Activated CD4-positive, alpha-beta memory T cell treated with anti-CD3 and anti-CD28 coated beads for 36 hours (primary cell): ENCODE measurements at regions not wholly inside any gene's neighbourhood (a gene's known extent, or its start where the extent isn't known, plus 50 kb on each side); places are given as distances from the start of the nearest gene placed in this dataset.

Source experiments
- CTCF ChIA-PET: fragments of 350-600 bp; sonication (Branson Sonifier 250); formaldehyde crosslinking; loops from one replicate; lab custom pipeline; 2021; ENCODE audit warnings: antibody characterized with exemption, inconsistent platforms; lab: Charles Lee
- POLR2A ChIA-PET: fragments of 350-600 bp; sonication (Branson Sonifier 250); formaldehyde crosslinking; loops from one replicate; lab custom pipeline; 2021; ENCODE audit warnings: antibody characterized with exemption; lab: Charles Lee
- DNase-seq: peaks from one replicate; pipeline ENCODE4 v3.0.0-alpha.2; 2020
- H3K27ac Mint-ChIP-seq: one replicate; pipeline ENCODE4 v1.8.0; 2021; ENCODE audit warnings: mixed read lengths
- H3K27me3 Mint-ChIP-seq: one replicate; pipeline ENCODE4 v1.8.0; 2021; ENCODE audit warnings: mixed read lengths
- H3K36me3 Mint-ChIP-seq: one replicate; pipeline ENCODE4 v1.8.0; 2021; ENCODE audit warnings: mixed read lengths
- H3K4me1 Mint-ChIP-seq: one replicate; pipeline ENCODE4 v1.8.0; 2021; ENCODE audit warnings: low read depth, mixed read lengths
- H3K4me3 Mint-ChIP-seq: one replicate; pipeline ENCODE4 v1.8.0; 2021; ENCODE audit warnings: mild to moderate bottlenecking, mixed read lengths
- H3K9me3 Mint-ChIP-seq: one replicate; pipeline ENCODE4 v1.8.0; 2021; ENCODE audit warnings: mixed read lengths
- intact Hi-C: fragments of 100-400 bp; cut with micrococcal nuclease; formaldehyde crosslinking; loops from one replicate; pipeline ENCODE4 v1.15.1; 2023

- Mint-ChIP-seq H3K4me1 (peaks cover 46% of the 10 kb centered on the region), H3K4me3 (peak overlapping the region; percentile 36)
- CTCF ChIA-PET, result interaction anchor here (1.1 to 4.7 kb wide), 2 partner anchors 93 to 96 kb away, joined by 3 to 18 read pairs; no protein-coding TSS in a partner anchor
These were observed 335.7 kb downstream of the CHRM3 start for GRCh38 chr1:239722035-239722434.

GRCh38 chr1:239723776-239724367 is 337.5 kb downstream of the CHRM3 start:
- Mint-ChIP-seq H3K27ac (no peak overlapping the region), H3K4me3 (no peak overlapping the region), H3K36me3 (peaks cover 4% of the 10 kb centered on the region), H3K9me3 (peaks cover 3% of the 10 kb centered on the region), H3K4me1 (peaks cover 40% of the 10 kb centered on the region), H3K27me3 (no peaks in the 10 kb centered on the region)
- CTCF ChIA-PET, result no interaction called here
- DNase-seq, result no peak
- intact Hi-C loops, result no loop called here
- POLR2A ChIA-PET, result no interaction called here

More at GRCh38 chr1:239722035-239722434, 335.7 kb downstream of the CHRM3 start:
- H3K36me3 Mint-ChIP-seq, result no peaks in the 10 kb centered on the region
- DNase-seq, result peak; percentile 22
- POLR2A ChIA-PET, result interaction anchor here (0.8 kb wide), 1 partner anchor 93 kb away, joined by 4 read pairs; no protein-coding TSS in a partner anchor
- no peaks in the 10 kb centered on the region for H3K27me3 Mint-ChIP-seq
- no peaks in the 10 kb centered on the region for H3K9me3 Mint-ChIP-seq
- intact Hi-C loops, result no loop called here
- H3K27ac Mint-ChIP-seq, result peak overlapping the region; percentile 24

GRCh38 chr1:239725371-239725770 is 339.0 kb downstream of the CHRM3 start:
- Mint-ChIP-seq H3K4me3 (no peak overlapping the region), H3K4me1 (peaks cover 31% of the 10 kb centered on the region), H3K27ac (no peak overlapping the region), H3K27me3 (no peaks in the 10 kb centered on the region), H3K9me3 (peaks cover 3% of the 10 kb centered on the region), H3K36me3 (peaks cover 4% of the 10 kb centered on the region)
- ChIA-PET CTCF (no interaction called here), POLR2A (no interaction called here)
- intact Hi-C loops, result no loop called here
- no peak for DNase-seq

- H3K4me1 Mint-ChIP-seq, result peaks cover 28% of the 10 kb centered on the region
- H3K27me3 Mint-ChIP-seq, result no peaks in the 10 kb centered on the region
- no peak overlapping the region for H3K27ac Mint-ChIP-seq
- no peak overlapping the region for H3K4me3 Mint-ChIP-seq
- ChIA-PET CTCF (no interaction called here), POLR2A (no interaction called here)
- H3K9me3 Mint-ChIP-seq, result peaks cover 3% of the 10 kb centered on the region
- H3K36me3 Mint-ChIP-seq, result peaks cover 4% of the 10 kb centered on the region
- intact Hi-C loops, result no loop called here
- no peak for DNase-seq
These were observed 339.6 kb downstream of the CHRM3 start for GRCh38 chr1:239725933-239726332.

- H3K27ac Mint-ChIP-seq, result no peak overlapping the region
- no peak overlapping the region for H3K4me3 Mint-ChIP-seq
- DNase-seq, result no peak
- ChIA-PET POLR2A (no interaction called here), CTCF (no interaction called here)
- H3K36me3 Mint-ChIP-seq, result peaks cover 4% of the 10 kb centered on the region
- intact Hi-C loops, result no loop called here
- H3K27me3 Mint-ChIP-seq, result no peaks in the 10 kb centered on the region
- no peaks in the 10 kb centered on the region for H3K4me1 Mint-ChIP-seq
- H3K9me3 Mint-ChIP-seq, result peaks cover 3% of the 10 kb centered on the region
These were observed 344.0 kb downstream of the CHRM3 start for GRCh38 chr1:239730378-239730777.

GRCh38 chr1:239731082-239731748 is 344.8 kb downstream of the CHRM3 start:
- no peak for DNase-seq
- POLR2A ChIA-PET, result no interaction called here
- Mint-ChIP-seq H3K4me3 (no peak overlapping the region), H3K9me3 (peaks cover 3% of the 10 kb centered on the region), H3K27me3 (no peaks in the 10 kb centered on the region), H3K36me3 (peaks cover 4% of the 10 kb centered on the region), H3K27ac (no peak overlapping the region), H3K4me1 (no peaks in the 10 kb centered on the region)
- intact Hi-C loops, result no loop called here
- CTCF ChIA-PET, result no interaction called here

GRCh38 chr1:239732770-239733169 is 346.4 kb downstream of the CHRM3 start:
- no peak for DNase-seq
- no peak overlapping the region for H3K27ac Mint-ChIP-seq
- H3K27me3 Mint-ChIP-seq, result no peaks in the 10 kb centered on the region
- ChIA-PET POLR2A (no interaction called here), CTCF (no interaction called here)
- H3K4me1 Mint-ChIP-seq, result no peaks in the 10 kb centered on the region
- intact Hi-C loops, result no loop called here
- no peak overlapping the region for H3K4me3 Mint-ChIP-seq
- peaks cover 3% of the 10 kb centered on the region for H3K9me3 Mint-ChIP-seq
- peaks cover 4% of the 10 kb centered on the region for H3K36me3 Mint-ChIP-seq

- no peak overlapping the region for H3K27ac Mint-ChIP-seq
- no peak for DNase-seq
- H3K4me1 Mint-ChIP-seq, result no peaks in the 10 kb centered on the region
- intact Hi-C loops, result no loop called here
- no peaks in the 10 kb centered on the region for H3K27me3 Mint-ChIP-seq
- no peak overlapping the region for H3K4me3 Mint-ChIP-seq
- no peaks in the 10 kb centered on the region for H3K36me3 Mint-ChIP-seq
- no peaks in the 10 kb centered on the region for H3K9me3 Mint-ChIP-seq
- ChIA-PET CTCF (no interaction called here), POLR2A (no interaction called here)
These were observed 347.6 kb downstream of the CHRM3 start for GRCh38 chr1:239733995-239734394.

GRCh38 chr1:239735111-239735510 is 348.7 kb downstream of the CHRM3 start:
- CTCF ChIA-PET, result no interaction called here

GRCh38 chr1:239736479-239736878 is 350.1 kb downstream of the CHRM3 start:
- DNase-seq, result no peak

More at GRCh38 chr1:239735111-239735510, 348.7 kb downstream of the CHRM3 start:
- no peak for DNase-seq
- no peaks in the 10 kb centered on the region for H3K9me3 Mint-ChIP-seq
- H3K27ac Mint-ChIP-seq, result no peak overlapping the region
- no peak overlapping the region for H3K4me3 Mint-ChIP-seq
- peaks cover 4% of the 10 kb centered on the region for H3K4me1 Mint-ChIP-seq
- POLR2A ChIA-PET, result no interaction called here
- H3K36me3 Mint-ChIP-seq, result no peaks in the 10 kb centered on the region
- no peaks in the 10 kb centered on the region for H3K27me3 Mint-ChIP-seq
- intact Hi-C loops, result no loop called here

GRCh38 chr1:239739375-239739774 is 352.3 kb upstream of the FMN2 start:
- POLR2A ChIA-PET, result no interaction called here

More at GRCh38 chr1:239736479-239736878, 350.1 kb downstream of the CHRM3 start:
- H3K9me3 Mint-ChIP-seq, result no peaks in the 10 kb centered on the region
- POLR2A ChIA-PET, result no interaction called here
- no peak overlapping the region for H3K4me3 Mint-ChIP-seq
- no peaks in the 10 kb centered on the region for H3K27me3 Mint-ChIP-seq
- CTCF ChIA-PET, result no interaction called here
- H3K4me1 Mint-ChIP-seq, result peaks cover 6% of the 10 kb centered on the region
- intact Hi-C loops, result no loop called here
- no peaks in the 10 kb centered on the region for H3K36me3 Mint-ChIP-seq
- no peak overlapping the region for H3K27ac Mint-ChIP-seq

GRCh38 chr1:239739919-239740318 is 351.8 kb upstream of the FMN2 start:
- POLR2A ChIA-PET, result no interaction called here

More at GRCh38 chr1:239739375-239739774, 352.3 kb upstream of the FMN2 start:
- DNase-seq, result no peak
- Mint-ChIP-seq H3K4me3 (no peak overlapping the region), H3K27ac (no peak overlapping the region), H3K36me3 (no peaks in the 10 kb centered on the region), H3K9me3 (no peaks in the 10 kb centered on the region), H3K27me3 (no peaks in the 10 kb centered on the region), H3K4me1 (peaks cover 6% of the 10 kb centered on the region)
- intact Hi-C loops, result no loop called here
- CTCF ChIA-PET, result no interaction called here

More at GRCh38 chr1:239739919-239740318, 351.8 kb upstream of the FMN2 start:
- H3K9me3 Mint-ChIP-seq, result no peaks in the 10 kb centered on the region
- H3K4me1 Mint-ChIP-seq, result peaks cover 6% of the 10 kb centered on the region
- no peaks in the 10 kb centered on the region for H3K36me3 Mint-ChIP-seq
- no peak overlapping the region for H3K27ac Mint-ChIP-seq
- intact Hi-C loops, result no loop called here
- DNase-seq, result no peak
- no peak overlapping the region for H3K4me3 Mint-ChIP-seq
- H3K27me3 Mint-ChIP-seq, result no peaks in the 10 kb centered on the region
- CTCF ChIA-PET, result no interaction called here
